Duodenal mucosa (tissue), 2 donors: ENCODE measurements at regions not wholly inside any gene's neighbourhood (a gene's known extent, or its start where the extent isn't known, plus 50 kb on each side); places are given as distances from the start of the nearest gene placed in this dataset.

Source experiments
- H3K27ac ChIP-seq: one replicate; pipeline ENCODE4 v1.7.0; 2013; ENCODE audit warnings: low read depth, low read length
- H3K27me3 ChIP-seq, 2 donors: one replicate each; pipeline ENCODE4 v1.7.0; 2013; ENCODE audit warnings: low read length in 2 of 2, control low read depth in 1 of 2; ENCODE audit not compliant: insufficient read depth in 2 of 2, control insufficient read depth in 1 of 2
- H3K36me3 ChIP-seq, 2 donors: one replicate each; pipeline ENCODE4 v1.7.0; 2013; ENCODE audit warnings: low read length in 2 of 2, control low read depth in 1 of 2; ENCODE audit not compliant: insufficient read depth in 2 of 2, control insufficient read depth in 1 of 2
- H3K4me1 ChIP-seq, 2 donors: one replicate each; pipeline ENCODE4 v1.7.0; 2013; ENCODE audit warnings: low read length in 2 of 2, control low read depth in 1 of 2; ENCODE audit not compliant: insufficient read depth in 2 of 2, control insufficient read depth in 1 of 2
- H3K4me3 ChIP-seq, 2 donors: one replicate each; pipeline ENCODE4 v1.7.0; 2013; ENCODE audit warnings: low read length in 2 of 2, low read depth in 1 of 2
- H3K9ac ChIP-seq, 2 donors: one replicate each; pipeline ENCODE4 v1.7.0; 2013; ENCODE audit warnings: low read length in 2 of 2, low read depth in 1 of 2
- H3K9me3 ChIP-seq, 2 donors: one replicate each; pipeline ENCODE4 v1.7.0; 2013; ENCODE audit warnings: low read length in 2 of 2, control low read depth in 1 of 2; ENCODE audit not compliant: control insufficient read depth in 1 of 2

- Histone ChIP-seq H3K9ac (no peak overlapping the region), H3K9me3 (no peaks in the 10 kb centered on the region), H3K4me3 (no peak overlapping the region), H3K36me3 (no peaks in the 10 kb centered on the region), H3K4me1 (no peaks in the 10 kb centered on the region), H3K27me3 (no peaks in the 10 kb centered on the region), H3K27ac (no peak overlapping the region)
Measured at GRCh38 chr7:46880508-46881196, 701.3 kb downstream of the TNS3 start.

- H3K27ac ChIP-seq: no peak overlapping the region
- no peaks in the 10 kb centered on the region for H3K27me3 ChIP-seq
- H3K9me3 ChIP-seq: no peaks in the 10 kb centered on the region
- H3K4me3 ChIP-seq: no peak overlapping the region
- no peaks in the 10 kb centered on the region for H3K36me3 ChIP-seq
- no peak overlapping the region for H3K9ac ChIP-seq
- no peaks in the 10 kb centered on the region for H3K4me1 ChIP-seq
Measured at GRCh38 chr7:46879783-46880182, 702.1 kb downstream of the TNS3 start.

GRCh38 chr7:46871516-46871915, 710.4 kb downstream of the TNS3 start:
- Histone ChIP-seq H3K27me3 (no peaks in the 10 kb centered on the region), H3K36me3 (no peaks in the 10 kb centered on the region), H3K4me1 (no peaks in the 10 kb centered on the region), H3K9me3 (no peaks in the 10 kb centered on the region), H3K4me3 (no peak overlapping the region), H3K27ac (no peak overlapping the region), H3K9ac (no peak overlapping the region)

- no peaks in the 10 kb centered on the region for H3K27me3 ChIP-seq
- H3K36me3 ChIP-seq: no peaks in the 10 kb centered on the region
- no peaks in the 10 kb centered on the region for H3K9me3 ChIP-seq
- H3K27ac ChIP-seq: no peak overlapping the region
- no peaks in the 10 kb centered on the region for H3K4me1 ChIP-seq
- H3K4me3 ChIP-seq: no peak overlapping the region
- no peak overlapping the region for H3K9ac ChIP-seq
Measured at GRCh38 chr7:46864716-46865115, 717.2 kb downstream of the TNS3 start.

GRCh38 chr7:46859963-46860475, 721.9 kb downstream of the TNS3 start:
- no peaks in the 10 kb centered on the region for H3K36me3 ChIP-seq
- H3K27ac ChIP-seq: no peak overlapping the region
- H3K4me3 ChIP-seq: no peak overlapping the region
- H3K27me3 ChIP-seq: no peaks in the 10 kb centered on the region
- H3K4me1 ChIP-seq: no peaks in the 10 kb centered on the region
- H3K9ac ChIP-seq: no peak overlapping the region
- H3K9me3 ChIP-seq: no peaks in the 10 kb centered on the region

- H3K9ac ChIP-seq: no peak overlapping the region
- no peak overlapping the region for H3K4me3 ChIP-seq
- H3K9me3 ChIP-seq: no peaks in the 10 kb centered on the region
- H3K27ac ChIP-seq: no peak overlapping the region
- no peaks in the 10 kb centered on the region for H3K36me3 ChIP-seq
- H3K27me3 ChIP-seq: no peaks in the 10 kb centered on the region
- H3K4me1 ChIP-seq: no peaks in the 10 kb centered on the region
Measured at GRCh38 chr7:46855851-46856250, 726.1 kb downstream of the TNS3 start.

- Histone ChIP-seq H3K27ac (no peak overlapping the region), H3K4me1 (no peaks in the 10 kb centered on the region)
Measured at GRCh38 chr7:46854958-46855473, 726.9 kb downstream of the TNS3 start.

GRCh38 chr7:46853451-46853850, 728.5 kb downstream of the TNS3 start:
- no peaks in the 10 kb centered on the region for H3K9me3 ChIP-seq
- H3K4me1 ChIP-seq: no peaks in the 10 kb centered on the region
- H3K4me3 ChIP-seq: no peak overlapping the region
- no peaks in the 10 kb centered on the region for H3K27me3 ChIP-seq
- H3K27ac ChIP-seq: no peak overlapping the region
- H3K9ac ChIP-seq: no peak overlapping the region
- no peaks in the 10 kb centered on the region for H3K36me3 ChIP-seq

More at GRCh38 chr7:46854958-46855473, 726.9 kb downstream of the TNS3 start:
- Histone ChIP-seq H3K9ac (no peak overlapping the region), H3K36me3 (no peaks in the 10 kb centered on the region), H3K4me3 (no peak overlapping the region), H3K27me3 (no peaks in the 10 kb centered on the region), H3K9me3 (no peaks in the 10 kb centered on the region)

GRCh38 chr7:46852795-46853194, 729.1 kb downstream of the TNS3 start:
- H3K36me3 ChIP-seq: no peaks in the 10 kb centered on the region
- H3K27me3 ChIP-seq: no peaks in the 10 kb centered on the region

GRCh38 chr7:46850563-46851330, 731.2 kb downstream of the TNS3 start:
- no peak overlapping the region for H3K27ac ChIP-seq
- no peak overlapping the region for H3K4me3 ChIP-seq
- no peak overlapping the region for H3K9ac ChIP-seq
- H3K9me3 ChIP-seq: no peaks in the 10 kb centered on the region
- no peaks in the 10 kb centered on the region for H3K4me1 ChIP-seq
- H3K27me3 ChIP-seq: no peaks in the 10 kb centered on the region
- H3K36me3 ChIP-seq: no peaks in the 10 kb centered on the region

More at GRCh38 chr7:46852795-46853194, 729.1 kb downstream of the TNS3 start:
- no peak overlapping the region for H3K27ac ChIP-seq
- H3K9me3 ChIP-seq: no peaks in the 10 kb centered on the region
- H3K4me3 ChIP-seq: no peak overlapping the region
- no peak overlapping the region for H3K9ac ChIP-seq
- H3K4me1 ChIP-seq: no peaks in the 10 kb centered on the region
